CD4-positive, alpha-beta T cell (primary cell): ENCODE measurements at regions not wholly inside any gene's neighbourhood (a gene's known extent, or its start where the extent isn't known, plus 50 kb on each side); places are given as distances from the start of the nearest gene placed in this dataset.

Source experiments
- ATAC-seq: fragments of 200-7000 bp; cut with Tn5 transposase; one replicate; pipeline ENCODE4 v1.10.0; 2022; ENCODE audit warnings: mild to moderate bottlenecking; ENCODE audit not compliant: poor library complexity
- CTCF ChIA-PET: fragments of 350-600 bp; sonication (Branson Sonifier 250); formaldehyde crosslinking; loops from one replicate; lab custom pipeline; 2021; ENCODE audit warnings: antibody characterized with exemption, inconsistent platforms; lab: Charles Lee
- POLR2A ChIA-PET: fragments of 350-600 bp; sonication (Branson Sonifier 250); formaldehyde crosslinking; loops from one replicate; lab custom pipeline; 2021; ENCODE audit warnings: antibody characterized with exemption, inconsistent platforms; lab: Charles Lee
- DNase-seq, 14 experiments: peaks; one replicate each; pipeline ENCODE4 v3.0.0-alpha.2; 2013 to 2020; ENCODE audit warnings: mixed read lengths in 2 of 14
- H3K27ac ChIP-seq, 2 donors: one replicate each; pipeline versions ENCODE4 v1.5.1 to v1.7.0; 2013; ENCODE audit warnings: low read length in 2 of 2, low read depth in 1 of 2, mild to moderate bottlenecking in 1 of 2
- H3K27me3 ChIP-seq, 2 experiments: 1 replicate in 1 of 2; 2 replicates in 1 of 2; pipeline versions ENCODE4 v1.6.1 to v1.7.0; 2013; ENCODE audit warnings: low read length in 2 of 2, control low read depth in 1 of 2, mild to moderate bottlenecking in 1 of 2, moderate library complexity in 1 of 2; ENCODE audit not compliant: insufficient read depth in 2 of 2, control insufficient read depth in 1 of 2
- H3K36me3 ChIP-seq: one replicate; pipeline ENCODE4 v1.6.1; 2013; ENCODE audit warnings: low read length, control low read depth; ENCODE audit not compliant: insufficient read depth
- H3K4me1 ChIP-seq: one replicate; pipeline ENCODE4 v1.6.1; 2013; ENCODE audit warnings: low read length, control low read depth; ENCODE audit not compliant: insufficient read depth
- H3K4me3 ChIP-seq: one replicate; pipeline ENCODE4 v1.5.1; 2013; ENCODE audit warnings: mild to moderate bottlenecking, low read length, moderate library complexity
- H3K9me3 ChIP-seq, 2 experiments: 1 replicate in 1 of 2; 2 replicates in 1 of 2; pipeline versions ENCODE4 v1.6.1 to v1.7.0; 2013; ENCODE audit warnings: low read length in 2 of 2, mild to moderate bottlenecking in 2 of 2, control low read depth in 1 of 2, moderate library complexity in 1 of 2; ENCODE audit not compliant: control insufficient read depth in 1 of 2, insufficient read depth in 1 of 2
- H3K27ac Mint-ChIP-seq: one replicate; pipeline ENCODE4 v1.8.0; 2020; ENCODE audit warnings: mixed read lengths
- H3K27me3 Mint-ChIP-seq: one replicate; pipeline ENCODE4 v1.8.0; 2021; ENCODE audit warnings: mixed read lengths
- H3K36me3 Mint-ChIP-seq: one replicate; pipeline ENCODE4 v1.8.0; 2021; ENCODE audit warnings: low read depth, mixed read lengths
- H3K4me1 Mint-ChIP-seq: one replicate; pipeline ENCODE4 v1.8.0; 2021; ENCODE audit warnings: low read depth, mixed read lengths
- H3K4me3 Mint-ChIP-seq: one replicate; pipeline ENCODE4 v1.8.0; 2020; ENCODE audit warnings: mild to moderate bottlenecking, mixed read lengths
- H3K9me3 Mint-ChIP-seq: one replicate; pipeline ENCODE4 v1.8.0; 2020; ENCODE audit warnings: mixed read lengths
- intact Hi-C, 2 experiments: fragments of 100-400 bp; cut with DNase I in 1 of 2; cut with micrococcal nuclease in 1 of 2; formaldehyde crosslinking; loops; one replicate each; pipeline versions ENCODE4 v1.15.1 to v1.9.0; 2023 to 2025; cut with DNase I, micrococcal nuclease
- TF ChIP-seq, protein P1 (sequence below): fragments of 200-600 bp; IDR thresholded peaks from one replicate; pipeline ENCODE4 v1.8.0; 2022; ENCODE audit warnings: antibody characterized with exemption, mild to moderate bottlenecking

DNA sequence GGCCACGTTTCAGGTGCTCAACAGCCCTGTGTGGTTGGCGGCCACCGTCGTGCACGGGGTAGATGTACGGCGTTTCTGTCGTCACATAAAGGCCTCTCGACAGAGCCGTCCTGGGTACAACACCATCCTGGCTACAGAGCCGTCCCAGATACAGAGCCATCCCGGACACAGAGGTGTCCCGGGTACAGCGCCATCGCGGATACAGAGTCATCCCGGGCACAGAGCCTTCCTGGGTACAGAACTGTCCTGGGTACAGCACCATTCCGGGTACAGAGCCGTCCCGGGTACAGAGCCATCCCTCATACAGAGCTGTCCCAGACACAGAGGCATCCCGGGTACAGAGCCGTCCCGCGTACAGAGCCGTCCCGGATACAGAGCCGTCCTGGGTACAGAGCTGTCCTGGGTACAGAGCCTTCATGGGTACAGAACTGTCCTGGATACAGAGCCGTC lies 222.7 kb upstream of the SOX1 start:
- CTCF ChIA-PET = no interaction called here
- ATAC-seq (no peak), DNase-seq (no peak)
- Histone ChIP-seq H3K36me3 (no peaks in the 10 kb centered on the region), H3K27me3 (peaks cover 0 to 7% of the 10 kb centered on the region in 2 experiments), H3K4me1 (no peaks in the 10 kb centered on the region), H3K27ac (no peak overlapping the region), H3K4me3 (no peak overlapping the region), H3K9me3 (peaks cover 0 to 19% of the 10 kb centered on the region in 2 experiments)
- intact Hi-C loops = no loop called here
- POLR2A ChIA-PET = no interaction called here
- no peaks in the 10 kb centered on the region for H3K36me3 Mint-ChIP-seq
- no peak overlapping the region for H3K4me3 Mint-ChIP-seq
- no peak overlapping the region for H3K27ac Mint-ChIP-seq
- peaks cover 24% of the 10 kb centered on the region for H3K27me3 Mint-ChIP-seq
- no peaks in the 10 kb centered on the region for H3K4me1 Mint-ChIP-seq
- TF ChIP-seq, protein P1, sequence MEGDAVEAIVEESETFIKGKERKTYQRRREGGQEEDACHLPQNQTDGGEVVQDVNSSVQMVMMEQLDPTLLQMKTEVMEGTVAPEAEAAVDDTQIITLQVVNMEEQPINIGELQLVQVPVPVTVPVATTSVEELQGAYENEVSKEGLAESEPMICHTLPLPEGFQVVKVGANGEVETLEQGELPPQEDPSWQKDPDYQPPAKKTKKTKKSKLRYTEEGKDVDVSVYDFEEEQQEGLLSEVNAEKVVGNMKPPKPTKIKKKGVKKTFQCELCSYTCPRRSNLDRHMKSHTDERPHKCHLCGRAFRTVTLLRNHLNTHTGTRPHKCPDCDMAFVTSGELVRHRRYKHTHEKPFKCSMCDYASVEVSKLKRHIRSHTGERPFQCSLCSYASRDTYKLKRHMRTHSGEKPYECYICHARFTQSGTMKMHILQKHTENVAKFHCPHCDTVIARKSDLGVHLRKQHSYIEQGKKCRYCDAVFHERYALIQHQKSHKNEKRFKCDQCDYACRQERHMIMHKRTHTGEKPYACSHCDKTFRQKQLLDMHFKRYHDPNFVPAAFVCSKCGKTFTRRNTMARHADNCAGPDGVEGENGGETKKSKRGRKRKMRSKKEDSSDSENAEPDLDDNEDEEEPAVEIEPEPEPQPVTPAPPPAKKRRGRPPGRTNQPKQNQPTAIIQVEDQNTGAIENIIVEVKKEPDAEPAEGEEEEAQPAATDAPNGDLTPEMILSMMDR = no peak
- no peaks in the 10 kb centered on the region for H3K9me3 Mint-ChIP-seq

DNA sequence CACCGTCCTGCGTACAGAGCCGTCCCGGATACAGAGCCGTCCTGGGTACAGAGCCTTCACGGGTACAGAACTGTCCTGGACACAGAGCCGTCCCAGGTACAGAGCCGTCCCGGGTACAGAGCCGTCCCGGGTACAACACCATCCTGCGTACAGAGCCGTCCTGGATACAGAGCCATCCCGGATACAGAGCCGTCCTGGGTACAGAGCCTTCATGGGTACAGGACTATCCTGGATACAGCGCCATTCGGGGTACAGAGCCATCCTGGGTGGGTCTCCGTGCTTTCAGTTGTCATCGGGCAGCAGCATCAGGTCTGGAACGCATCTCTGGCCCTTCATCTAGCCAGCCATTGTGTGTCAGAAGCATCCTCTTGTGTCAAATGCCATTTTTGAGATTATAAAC lies 222.3 kb upstream of the SOX1 start:
- H3K4me1 Mint-ChIP-seq = no peaks in the 10 kb centered on the region
- H3K36me3 ChIP-seq = no peaks in the 10 kb centered on the region
- no peak overlapping the region for H3K4me3 Mint-ChIP-seq
- ChIA-PET POLR2A (no interaction called here), CTCF (no interaction called here)
- H3K9me3 ChIP-seq = peaks cover 0 to 19% of the 10 kb centered on the region in 2 experiments
- H3K36me3 Mint-ChIP-seq = no peaks in the 10 kb centered on the region
- DNase-seq (no peak), ATAC-seq (no peak)
- intact Hi-C loops = no loop called here
- H3K27ac Mint-ChIP-seq = no peak overlapping the region
- no peaks in the 10 kb centered on the region for H3K4me1 ChIP-seq
- H3K27me3 ChIP-seq = peaks cover 0 to 7% of the 10 kb centered on the region in 2 experiments
- H3K4me3 ChIP-seq = no peak overlapping the region
- no peaks in the 10 kb centered on the region for H3K9me3 Mint-ChIP-seq
- H3K27ac ChIP-seq = no peak overlapping the region
- TF ChIP-seq, protein P1 = no peak
- peaks cover 24% of the 10 kb centered on the region for H3K27me3 Mint-ChIP-seq

DNA sequence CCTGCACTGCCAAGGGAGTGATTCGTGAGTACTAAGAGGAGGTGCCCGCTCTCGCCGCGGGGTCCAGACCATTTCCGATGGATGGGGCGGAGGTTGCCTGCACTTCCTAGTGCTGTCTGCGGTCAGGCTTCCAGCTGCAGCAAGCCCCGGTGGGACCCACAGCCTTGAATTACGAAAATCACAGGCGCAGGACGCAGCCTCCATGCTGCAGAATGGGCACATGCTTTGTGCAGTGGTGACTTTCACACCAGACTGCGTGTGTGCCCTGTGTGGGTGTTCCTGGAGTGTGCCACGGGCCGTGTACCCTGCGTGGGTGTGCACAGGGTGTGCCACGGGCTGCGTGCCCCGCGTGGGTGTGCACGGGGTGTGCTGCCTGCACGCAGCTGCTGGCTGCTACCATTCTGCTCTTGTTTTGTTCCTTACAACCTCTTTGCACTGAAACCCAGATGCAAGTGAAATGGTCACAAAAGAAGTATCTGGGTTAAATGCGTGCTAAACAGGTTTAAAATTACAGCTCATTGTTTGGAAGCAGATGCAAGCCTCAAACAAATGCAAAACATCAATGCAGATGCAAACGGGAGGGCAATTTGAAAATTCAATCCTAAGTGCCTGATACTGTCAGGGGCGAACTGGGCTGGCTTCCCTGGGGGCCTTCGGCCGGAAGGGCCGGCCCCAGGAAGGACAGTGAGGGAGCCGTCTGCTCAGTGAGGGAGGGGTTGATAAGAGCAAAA lies 221.2 kb upstream of the SOX1 start:
- no peaks in the 10 kb centered on the region for H3K36me3 Mint-ChIP-seq
- POLR2A ChIA-PET = no interaction called here
- CTCF ChIA-PET = no interaction called here

More for the DNA sequence above, 221.2 kb upstream of the SOX1 start:
- Histone ChIP-seq H3K9me3 (peaks cover 0 to 19% of the 10 kb centered on the region in 2 experiments), H3K36me3 (no peaks in the 10 kb centered on the region), H3K4me3 (no peak overlapping the region), H3K27ac (no peak overlapping the region), H3K27me3 (peaks cover 5 to 7% of the 10 kb centered on the region in 2 experiments), H3K4me1 (no peaks in the 10 kb centered on the region)
- Mint-ChIP-seq H3K27ac (no peak overlapping the region), H3K27me3 (peaks cover 24% of the 10 kb centered on the region), H3K9me3 (no peaks in the 10 kb centered on the region), H3K4me1 (no peaks in the 10 kb centered on the region), H3K4me3 (no peak overlapping the region)
- ATAC-seq = no peak
- no peak for DNase-seq
- intact Hi-C loops = no loop called here
- TF ChIP-seq, protein P1 = no peak
